Endothelial cell of umbilical vein (primary cell): ENCODE measurements at regions not wholly inside any gene's neighbourhood (a gene's known extent, or its start where the extent isn't known, plus 50 kb on each side); places are given as distances from the start of the nearest gene placed in this dataset.

Experiments used
- BruUV-seq: library from RNA; stranded (reverse); fragments of 400-500 nt; replicated peaks from 2 replicates; lab custom pipeline; 2021; lab: Mats Ljungman, UMichigan
- CTCF ChIA-PET: fragments of 300-600, 350-600 bp; sonication (Branson Sonifier 250); formaldehyde crosslinking; loops from one replicate; lab custom pipeline; 2021; ENCODE audit warnings: antibody characterized with exemption, inconsistent platforms; lab: Charles Lee
- POLR2A ChIA-PET: fragments of 300-600, 350-600 bp; sonication (Branson Sonifier 250); formaldehyde crosslinking; loops from one replicate; lab custom pipeline; 2021; ENCODE audit warnings: antibody characterized with exemption, inconsistent platforms; lab: Charles Lee
- DNase-seq: peaks from one replicate; pipeline ENCODE4 v3.0.0-alpha.2; 2011; ENCODE audit warnings: low read depth, low spot score
- FAIRE-seq: peaks from 2 replicates; lab custom pipeline; 2011; peaks lifted over from hg19 to GRCh38; lab: Jason Lieb, UNC
- H2AFZ ChIP-seq: 2 replicates; pipeline ENCODE4 v1.6.0; 2012; ENCODE audit warnings: low read depth, low read length, control low read depth, inconsistent platforms
- H3K27ac ChIP-seq: 2 replicates; pipeline ENCODE4 v1.5.1; 2011; ENCODE audit warnings: low read depth, mild to moderate bottlenecking, control low read depth, low read length, moderate library complexity; ENCODE audit not compliant: insufficient read depth
- H3K27me3 ChIP-seq, 2 experiments: 2 replicates each; pipeline versions ENCODE4 v1.6.0 to v1.6.1; 2011; ENCODE audit warnings: low read length in 2 of 2, mixed read lengths in 1 of 2; ENCODE audit not compliant: control insufficient read depth in 2 of 2, insufficient read depth in 2 of 2
- H3K36me3 ChIP-seq, 2 experiments: 2 replicates in 1 of 2; 3 replicates in 1 of 2; pipeline ENCODE4 v1.5.1; 2011; ENCODE audit warnings: low read length in 2 of 2, mild to moderate bottlenecking in 1 of 2, moderate library complexity in 1 of 2; ENCODE audit not compliant: control insufficient read depth in 2 of 2, insufficient read depth in 2 of 2; ENCODE audit errors: extremely low read depth in 1 of 2
- H3K4me1 ChIP-seq: 3 replicates; pipeline ENCODE4 v1.5.1; 2011; ENCODE audit warnings: mild to moderate bottlenecking, low read length; ENCODE audit not compliant: control insufficient read depth, insufficient read depth; ENCODE audit errors: extremely low read depth
- H3K4me2 ChIP-seq: 2 replicates; pipeline ENCODE4 v1.6.1; 2011; ENCODE audit warnings: low read length, control low read depth, mixed read lengths; ENCODE audit not compliant: insufficient read depth
- H3K4me3 ChIP-seq, 3 experiments: fragments of 200-600 bp in 1 of 3; sonication (generic), shearing (Covaris generic) in 1 of 3; replicated peaks in 1 of 3; 2 replicates each; pipeline ENCODE4 v1.5.1; 2011 to 2016; ENCODE audit warnings: control low read depth in 3 of 3, low read length in 3 of 3, mild to moderate bottlenecking in 2 of 3, inconsistent platforms in 1 of 3, low read depth in 1 of 3, moderate library complexity in 1 of 3; ENCODE audit not compliant: insufficient read depth in 1 of 3
- H3K79me2 ChIP-seq: 2 replicates; pipeline ENCODE4 v1.6.0; 2012; ENCODE audit warnings: low read length, inconsistent platforms; ENCODE audit not compliant: control insufficient read depth, insufficient read depth
- H3K9ac ChIP-seq: replicated peaks from 2 replicates; pipeline ENCODE3; 2011; ENCODE audit warnings: low read length, control low read depth; ENCODE audit not compliant: insufficient read depth; ENCODE audit errors: extremely low read depth
- H3K9me1 ChIP-seq: replicated peaks from 3 replicates; pipeline ENCODE4 v1.6.0; 2011; ENCODE audit warnings: mild to moderate bottlenecking, low read length; ENCODE audit not compliant: control insufficient read depth, insufficient read depth; ENCODE audit errors: extremely low read depth
- H3K9me3 ChIP-seq: replicated peaks from 2 replicates; pipeline ENCODE4 v1.5.1; 2012; ENCODE audit warnings: low read length, inconsistent platforms; ENCODE audit not compliant: control insufficient read depth, insufficient read depth
- H4K20me1 ChIP-seq: replicated peaks from 2 replicates; pipeline ENCODE3; 2011; ENCODE audit warnings: mild to moderate bottlenecking, low read length; ENCODE audit not compliant: control insufficient read depth, insufficient read depth; ENCODE audit errors: extremely low read depth
- CTCF ChIP-seq, 2 donors: IDR thresholded peaks; 1 replicate in 1 of 2; 2 replicates in 1 of 2; pipeline ENCODE4 v1.5.1; 2011; ENCODE audit warnings: low read length in 2 of 2, mild to moderate bottlenecking in 2 of 2, moderate library complexity in 2 of 2, control low read depth in 1 of 2, inconsistent platforms in 1 of 2, low read depth in 1 of 2; ENCODE audit not compliant: insufficient read depth in 1 of 2; ENCODE audit errors: extremely low read depth in 1 of 2
- EZH2 ChIP-seq: IDR thresholded peaks from 2 replicates; pipeline ENCODE4 v1.6.1; 2012; ENCODE audit warnings: borderline replicate concordance, low read depth, mild to moderate bottlenecking, moderate library complexity, low read length, inconsistent platforms; ENCODE audit not compliant: severe bottlenecking
- FOS ChIP-seq: IDR thresholded peaks from 2 replicates; pipeline ENCODE4 v1.6.1; 2011; ENCODE audit warnings: mild to moderate bottlenecking, low read length, moderate library complexity, borderline replicate concordance; ENCODE audit not compliant: insufficient read depth
- GATA2 ChIP-seq: IDR thresholded peaks from 2 replicates; pipeline ENCODE4 v1.7.0; 2011; ENCODE audit warnings: low read depth, mild to moderate bottlenecking, moderate library complexity, mixed read lengths, low read length; ENCODE audit not compliant: insufficient read length, insufficient read depth
- JUN ChIP-seq: IDR thresholded peaks from 2 replicates; pipeline ENCODE4 v1.6.1; 2011; ENCODE audit warnings: borderline replicate concordance, low read depth; ENCODE audit not compliant: insufficient read length, insufficient read depth
- MAX ChIP-seq: IDR thresholded peaks from 2 replicates; pipeline ENCODE4 v1.6.1; 2011; ENCODE audit not compliant: insufficient read depth, insufficient read length
- MYC ChIP-seq: IDR thresholded peaks from one replicate; pipeline ENCODE4 v1.6.1; 2011; ENCODE audit warnings: mild to moderate bottlenecking, low read depth, low read length
- POLR2A ChIP-seq: IDR thresholded peaks from 2 replicates; pipeline ENCODE4 v1.6.1; 2012; ENCODE audit warnings: low read depth, mild to moderate bottlenecking, control low read depth, low read length
- POLR2AphosphoS5 ChIP-seq: IDR thresholded peaks from 2 replicates; pipeline ENCODE4 v1.6.1; 2012; ENCODE audit warnings: low read depth, mild to moderate bottlenecking, control low read depth, low read length, moderate library complexity; ENCODE audit not compliant: insufficient read depth
- dilution Hi-C: fragments of 300-500 bp; cut with MboI; formaldehyde crosslinking; loops from one replicate; pipeline ENCODE4 v1.15.0; 2019; ENCODE audit warnings: low sequenced_read_pairs; ENCODE audit not compliant: extremely low pct_ligation_motif_present
- intact Hi-C: fragments of 100-400 bp; cut with micrococcal nuclease; formaldehyde crosslinking; loops from one replicate; pipeline ENCODE4 v1.10.0; 2022

GRCh38 chr2:160952464-160953254, 207.6 kb upstream of the TANK start:
- Histone ChIP-seq H3K4me1 (peaks cover 4% of the 10 kb centered on the region), H3K9ac (no peak overlapping the region), H3K4me3 (no peak overlapping the region), H3K36me3 (no peaks in the 10 kb centered on the region), H3K9me1 (no peaks in the 10 kb centered on the region), H3K9me3 (no peaks in the 10 kb centered on the region), H3K4me2 (peak overlapping the region; percentile 14), H3K27ac (no peak overlapping the region), H3K27me3 (no peaks in the 10 kb centered on the region), H2AFZ (peak overlapping the region; percentile 26), H4K20me1 (no peaks in the 10 kb centered on the region), H3K79me2 (no peaks in the 10 kb centered on the region)
- FAIRE-seq (peak; percentile 21), DNase-seq (peak; percentile 53)
- POLR2A ChIA-PET, result no interaction called here
- TF ChIP-seq MYC (no peak), POLR2AphosphoS5 (no peak), EZH2 (no peak)
- CTCF ChIA-PET, result interaction anchor here (0.8 to 1.6 kb wide), 4 partner anchors 8 to 628 kb away, joined by 3 to 6 read pairs (median 4); no protein-coding TSS in a partner anchor
- intact Hi-C loops (no loop called here), dilution Hi-C loops (no loop called here)
- no TSS peak for BruUV-seq

- intact Hi-C loops, result no loop called here
- Histone ChIP-seq H3K4me3 (no peak overlapping the region), H3K9ac (no peak overlapping the region), H3K36me3 (no peaks in the 10 kb centered on the region), H4K20me1 (no peaks in the 10 kb centered on the region), H2AFZ (peak overlapping the region; percentile 45), H3K9me1 (no peaks in the 10 kb centered on the region), H3K79me2 (no peaks in the 10 kb centered on the region), H3K4me2 (no peak overlapping the region), H3K9me3 (no peaks in the 10 kb centered on the region), H3K27me3 (no peaks in the 10 kb centered on the region), H3K4me1 (peaks cover 4% of the 10 kb centered on the region), H3K27ac (no peak overlapping the region)
- dilution Hi-C loops, result no loop called here
- ChIA-PET POLR2A (no interaction called here), CTCF (interaction anchor here (0.7 to 3.2 kb wide), 4 partner anchors 8 to 526 kb away, joined by 3 to 10 read pairs (median 4); no protein-coding TSS in a partner anchor)
- TF ChIP-seq JUN (no peak), EZH2 (no peak), MAX (no peak), MYC (no peak), POLR2AphosphoS5 (no peak), GATA2 (no peak), FOS (no peak), CTCF (IDR thresholded peaks at IDR 0.05; ENCODE audit: extremely low read depth in 1 of 2, insufficient read depth in 1 of 2, low read depth in 1 of 2, low read length in 2 of 2) (no peak), POLR2A (no peak)
- FAIRE-seq (peak; percentile 60), DNase-seq (no peak)
- no TSS peak for BruUV-seq
These were observed 204.7 kb upstream of the TANK start for GRCh38 chr2:160955578-160955977.
